Common myeloid progenitor, CD34-positive (primary cell): ENCODE measurements at regions not wholly inside any gene's neighbourhood (a gene's known extent, or its start where the extent isn't known, plus 50 kb on each side); places are given as distances from the start of the nearest gene placed in this dataset.

ENCODE experiments used
- CTCF ChIA-PET: fragments of 350-600 bp; sonication (Branson Sonifier 250); formaldehyde crosslinking; loops from one replicate; lab custom pipeline; 2021; ENCODE audit warnings: antibody characterized with exemption; lab: Charles Lee
- POLR2A ChIA-PET: fragments of 350-600 bp; sonication (Branson Sonifier 250); formaldehyde crosslinking; loops from one replicate; lab custom pipeline; 2021; ENCODE audit warnings: antibody characterized with exemption; lab: Charles Lee
- DNase-seq, 3 donors: peaks; one replicate each; pipeline versions ENCODE4 v3.0.0 to v3.0.0-alpha.2; 2013
- H3K27ac ChIP-seq, 2 experiments: 1 replicate in 1 of 2; 2 replicates in 1 of 2; pipeline ENCODE4 v1.7.0; 2013; ENCODE audit warnings: inconsistent platforms in 2 of 2, low read length in 2 of 2, mild to moderate bottlenecking in 2 of 2, low read depth in 1 of 2, moderate library complexity in 1 of 2; ENCODE audit not compliant: severe bottlenecking in 2 of 2, insufficient read depth in 1 of 2, poor library complexity in 1 of 2
- H3K27me3 ChIP-seq, 5 experiments: replicated peaks in 2 of 5; 1 replicate in 3 of 5; 2 replicates in 2 of 5; pipeline versions ENCODE4 v1.6.1 to v1.7.0; 2013; ENCODE audit warnings: low read length in 4 of 5, mild to moderate bottlenecking in 2 of 5, moderate library complexity in 2 of 5, inconsistent platforms in 1 of 5; ENCODE audit not compliant: insufficient read depth in 5 of 5, control insufficient read depth in 4 of 5
- H3K36me3 ChIP-seq, 4 experiments: 1 replicate in 2 of 4; 2 replicates in 2 of 4; pipeline versions ENCODE4 v1.6.1 to v1.7.0; 2013; ENCODE audit warnings: low read length in 3 of 4, control low read depth in 1 of 4, mild to moderate bottlenecking in 1 of 4; ENCODE audit not compliant: control insufficient read depth in 4 of 4, insufficient read depth in 4 of 4
- H3K4me1 ChIP-seq, 4 experiments: 1 replicate in 3 of 4; 2 replicates in 1 of 4; pipeline versions ENCODE4 v1.6.1 to v1.7.1; 2013; ENCODE audit warnings: low read length in 3 of 4, mild to moderate bottlenecking in 3 of 4, control low read depth in 1 of 4, inconsistent platforms in 1 of 4, moderate library complexity in 1 of 4; ENCODE audit not compliant: control insufficient read depth in 4 of 4, insufficient read depth in 4 of 4; ENCODE audit errors: control extremely low read depth in 1 of 4
- H3K4me3 ChIP-seq, 7 experiments: 1 replicate in 4 of 7; 2 replicates in 3 of 7; pipeline versions ENCODE4 v1.5.1 to v1.7.0; 2013; ENCODE audit warnings: mild to moderate bottlenecking in 7 of 7, low read length in 6 of 7, moderate library complexity in 6 of 7, inconsistent platforms in 2 of 7, low read depth in 2 of 7, control low read depth in 1 of 7; ENCODE audit not compliant: insufficient read depth in 4 of 7, control insufficient read depth in 1 of 7; ENCODE audit errors: extremely low read depth in 1 of 7
- H3K9me3 ChIP-seq, 5 experiments: 1 replicate in 4 of 5; 2 replicates in 1 of 5; pipeline versions ENCODE4 v1.6.1 to v1.7.1; 2013; ENCODE audit warnings: low read length in 4 of 5, mild to moderate bottlenecking in 2 of 5, inconsistent platforms in 1 of 5, low read depth in 1 of 5, moderate library complexity in 1 of 5; ENCODE audit not compliant: control insufficient read depth in 4 of 5, insufficient read depth in 2 of 5; ENCODE audit errors: control extremely low read depth in 1 of 5
- WGBS: methylation state at CpG from one replicate; pipeline ENCODE4 v1.1.5; 2013; ENCODE audit not compliant: insufficient coverage; 5-methylcytosine and 5-hydroxymethylcytosine counted together

DNA sequence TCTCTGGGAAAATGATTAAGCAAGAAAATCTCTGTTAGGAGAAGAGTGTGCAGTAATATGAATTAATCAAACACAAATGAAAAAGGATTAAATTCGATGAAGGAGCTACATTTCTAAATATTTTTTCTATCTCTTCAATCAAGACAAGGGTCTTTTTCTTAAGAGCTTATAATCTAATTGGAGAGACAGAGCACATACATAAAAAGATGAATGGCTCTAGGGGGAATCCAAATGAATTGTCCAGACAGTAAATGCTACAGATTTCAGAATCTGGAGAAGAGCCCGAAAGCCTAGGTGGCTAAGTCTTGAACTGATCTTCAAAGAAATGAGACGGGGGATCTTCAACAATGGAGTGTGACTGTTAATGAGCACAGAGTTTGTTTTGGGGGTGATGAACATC, 723.6 kb downstream of the UTRN start:
- WGBS, result 75% methylated on average over 1 of the region's 3 CpGs

DNA sequence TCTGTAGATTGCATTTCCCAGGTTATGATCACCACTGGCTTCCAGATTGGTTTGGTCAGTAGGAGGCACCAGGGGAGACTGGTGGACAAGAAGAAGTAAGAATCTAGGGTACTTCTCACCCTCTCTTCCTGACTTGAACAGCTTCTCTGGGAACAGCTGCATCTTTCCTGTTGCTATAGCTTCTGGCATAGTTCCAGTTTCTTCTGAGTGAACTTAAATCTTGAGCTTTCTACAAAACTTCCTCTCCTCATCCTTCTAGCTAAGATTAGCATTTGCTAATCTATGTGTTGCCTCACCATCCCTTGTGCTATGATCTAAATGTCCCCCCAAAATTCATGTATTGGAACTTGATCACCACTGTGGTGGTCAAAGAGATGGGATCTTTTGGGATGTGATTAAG, 724.6 kb downstream of the UTRN start:
- Histone ChIP-seq H3K36me3 (no peaks in the 10 kb centered on the region), H3K9me3 (no peaks in the 10 kb centered on the region), H3K27me3 (no peaks in the 10 kb centered on the region), H3K4me1 (no peaks in the 10 kb centered on the region), H3K27ac (no peak overlapping the region), H3K4me3 (no peak overlapping the region)
- CTCF ChIA-PET, result interaction anchor here (1.0 kb wide), 1 partner anchor 18 kb away, joined by 3 read pairs; no protein-coding TSS in a partner anchor
- POLR2A ChIA-PET, result no interaction called here
- no peak for DNase-seq

More for the DNA sequence above, 723.6 kb downstream of the UTRN start:
- H3K4me1 ChIP-seq, result no peaks in the 10 kb centered on the region
- H3K9me3 ChIP-seq, result no peaks in the 10 kb centered on the region
- ChIA-PET POLR2A (no interaction called here), CTCF (interaction anchor here (1.0 kb wide), 1 partner anchor 19 kb away, joined by 3 read pairs; no protein-coding TSS in a partner anchor)
- H3K27me3 ChIP-seq, result no peaks in the 10 kb centered on the region
- no peak for DNase-seq
- H3K4me3 ChIP-seq, result no peak overlapping the region
- no peak overlapping the region for H3K27ac ChIP-seq
- H3K36me3 ChIP-seq, result no peaks in the 10 kb centered on the region

DNA sequence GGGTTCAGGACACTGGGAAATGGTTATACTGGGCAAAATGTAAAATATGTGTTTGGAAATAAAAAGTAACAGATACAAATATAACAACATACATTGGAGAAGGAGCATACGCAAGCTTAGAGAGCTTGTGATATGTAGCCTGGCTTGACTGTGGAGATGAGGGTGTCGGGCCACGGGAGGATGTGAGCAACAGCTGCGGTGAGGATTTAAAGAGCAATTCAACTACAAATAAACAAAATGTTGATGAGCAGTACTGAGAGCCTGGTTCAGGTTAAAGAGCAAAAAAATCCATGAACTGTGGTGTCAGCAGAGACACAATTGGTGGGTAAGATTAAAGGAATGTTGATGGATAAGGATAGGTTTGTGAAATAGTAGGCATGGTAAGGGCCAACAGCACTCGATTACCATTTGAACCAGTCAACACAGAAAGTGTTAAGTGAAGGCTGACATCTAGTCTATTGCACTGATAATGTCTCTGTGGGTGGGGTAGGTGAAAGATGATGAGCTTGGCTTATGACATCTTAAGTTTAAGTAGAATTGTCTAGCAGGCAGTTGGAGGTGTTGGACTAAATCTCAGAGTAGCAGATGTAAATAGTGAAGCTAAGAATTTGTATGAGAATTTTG, 723.2 kb downstream of the EPM2A start:
- Histone ChIP-seq H3K27me3 (no peaks in the 10 kb centered on the region), H3K27ac (no peak overlapping the region), H3K36me3 (no peaks in the 10 kb centered on the region), H3K4me1 (peaks cover 0 to 4% (median 0%) of the 10 kb centered on the region in 4 experiments), H3K9me3 (no peaks in the 10 kb centered on the region), H3K4me3 (no peak overlapping the region)
- WGBS, result 80% methylated on average over 1 of the region's 5 CpGs
- no peak for DNase-seq
- POLR2A ChIA-PET, result no interaction called here
- CTCF ChIA-PET, result no interaction called here

DNA sequence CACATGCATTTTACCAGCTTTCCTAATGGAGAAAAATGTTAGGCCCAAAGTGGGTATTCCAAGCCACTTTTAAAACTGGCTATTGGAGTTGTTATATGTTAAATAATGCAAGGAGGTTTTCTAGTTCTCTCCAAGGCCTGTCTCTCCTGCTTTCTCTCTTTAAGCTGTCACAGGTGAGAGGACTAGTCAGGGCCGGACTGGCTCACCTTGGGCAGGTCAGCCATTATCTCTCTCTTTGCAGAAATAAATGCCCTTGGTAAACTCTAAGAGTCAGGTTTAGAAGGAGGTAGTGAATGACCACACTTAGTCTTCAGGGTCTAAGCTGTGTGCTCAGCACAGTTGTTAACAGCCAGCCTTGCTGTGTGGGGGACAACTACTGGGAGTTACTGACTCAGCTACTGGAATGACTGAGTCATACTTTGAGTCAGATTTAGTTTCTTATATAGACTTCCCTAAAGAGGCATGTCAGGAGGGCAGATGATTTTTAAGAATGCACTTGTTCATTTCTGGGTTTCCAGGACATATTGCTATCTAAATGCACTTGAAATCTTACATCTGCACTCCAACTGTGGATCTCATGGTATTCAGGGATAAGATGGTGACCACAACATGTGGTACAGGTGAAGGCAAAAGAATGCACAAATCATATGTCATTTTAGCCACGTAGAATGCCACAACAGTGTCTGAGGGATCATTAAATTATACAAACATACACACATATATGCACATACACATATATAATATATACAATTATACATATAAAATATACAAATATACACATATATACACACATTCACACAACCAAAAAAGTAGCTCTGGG, 719.4 kb downstream of the EPM2A start:
- Histone ChIP-seq H3K4me3 (no peak overlapping the region), H3K9me3 (no peaks in the 10 kb centered on the region), H3K27me3 (no peaks in the 10 kb centered on the region), H3K4me1 (peaks cover 0 to 4% (median 0%) of the 10 kb centered on the region in 4 experiments), H3K27ac (no peak overlapping the region), H3K36me3 (no peaks in the 10 kb centered on the region)
- 100% methylated on average over 1 of the region's 2 CpGs for WGBS
- ChIA-PET POLR2A (interaction anchor here (0.6 kb wide), 1 partner anchor 273 kb away, joined by 3 read pairs; no protein-coding TSS in a partner anchor), CTCF (no interaction called here)
- peak in 2 of 3 donors; percentile 46 to 48 for DNase-seq

DNA sequence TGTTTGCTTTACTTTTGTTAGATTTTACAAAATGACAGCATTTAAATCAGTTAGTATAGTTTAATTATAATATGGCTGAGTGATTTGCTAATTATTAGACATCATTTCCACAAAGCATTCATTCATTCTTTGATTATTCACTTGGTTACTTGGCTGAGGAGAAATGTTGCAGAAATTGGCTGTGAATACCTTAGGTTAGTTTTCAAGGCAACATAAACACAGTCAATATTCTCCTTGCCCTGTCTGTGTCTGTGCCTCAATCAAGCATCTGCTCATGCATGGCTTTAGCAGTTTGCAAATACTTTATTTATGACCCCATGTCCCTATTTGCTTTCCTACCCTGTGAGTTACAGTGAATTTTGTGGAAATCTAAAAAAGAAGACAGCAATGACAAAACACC, 718.3 kb downstream of the EPM2A start:
- POLR2A ChIA-PET, result no interaction called here

DNA sequence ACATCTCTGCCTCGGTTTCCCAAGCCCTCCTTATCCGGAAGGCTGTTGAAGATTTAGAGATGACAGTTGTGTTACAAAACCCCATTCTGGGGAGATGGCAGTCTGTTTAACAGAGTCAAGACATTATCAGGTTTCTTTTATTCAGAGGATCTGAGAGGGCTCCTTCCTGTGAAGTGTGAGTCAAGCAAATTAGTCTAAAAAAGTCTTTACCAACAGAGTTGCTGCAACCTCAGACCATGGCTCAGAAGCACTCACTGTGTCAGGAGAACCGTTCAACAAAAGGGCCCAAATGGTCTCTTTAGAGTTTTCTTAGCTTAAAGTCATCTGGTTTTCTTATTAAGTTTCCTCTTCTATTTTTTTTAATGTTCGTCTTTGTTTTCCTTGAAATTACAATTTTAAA, 717.8 kb downstream of the EPM2A start:
- CTCF ChIA-PET, result no interaction called here
- H3K4me3 ChIP-seq, result no peak overlapping the region
- H3K9me3 ChIP-seq, result no peaks in the 10 kb centered on the region
- H3K36me3 ChIP-seq, result no peaks in the 10 kb centered on the region
- POLR2A ChIA-PET, result no interaction called here
- H3K27ac ChIP-seq, result no peak overlapping the region
- H3K27me3 ChIP-seq, result no peaks in the 10 kb centered on the region
- DNase-seq, result no peak
- 100% methylated on average over 2 of the region's 4 CpGs for WGBS
- H3K4me1 ChIP-seq, result peaks cover 0 to 4% (median 0%) of the 10 kb centered on the region in 4 experiments

More for the DNA sequence above, 718.3 kb downstream of the EPM2A start:
- no peaks in the 10 kb centered on the region for H3K36me3 ChIP-seq
- CTCF ChIA-PET, result no interaction called here
- DNase-seq, result no peak
- peaks cover 0 to 4% (median 0%) of the 10 kb centered on the region in 4 experiments for H3K4me1 ChIP-seq
- no peaks in the 10 kb centered on the region for H3K27me3 ChIP-seq
- H3K9me3 ChIP-seq, result no peaks in the 10 kb centered on the region
- H3K4me3 ChIP-seq, result no peak overlapping the region
- H3K27ac ChIP-seq, result no peak overlapping the region

DNA sequence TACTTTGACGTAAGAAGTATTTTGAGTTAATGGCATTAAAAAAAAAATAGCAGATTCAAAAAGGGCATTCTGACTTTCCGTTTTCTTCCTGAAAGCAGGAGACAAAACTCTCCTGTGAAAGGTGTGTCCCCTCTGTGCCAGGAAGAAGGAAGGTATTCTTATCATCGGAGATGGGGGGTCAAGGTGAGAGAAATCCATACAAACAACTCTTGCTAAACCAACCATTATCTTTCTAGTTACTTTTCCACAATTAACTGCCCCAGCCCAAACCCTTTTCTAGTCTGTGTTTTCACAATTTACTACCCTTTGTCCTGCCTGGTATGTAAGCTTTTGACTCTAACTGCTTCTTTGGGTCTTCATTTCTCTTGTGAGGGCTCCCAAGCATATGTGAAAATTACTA, 717.3 kb downstream of the EPM2A start:
- no peaks in the 10 kb centered on the region for H3K36me3 ChIP-seq
- ChIA-PET CTCF (no interaction called here), POLR2A (no interaction called here)
- no peak overlapping the region for H3K4me3 ChIP-seq
- no peaks in the 10 kb centered on the region for H3K9me3 ChIP-seq
- H3K4me1 ChIP-seq, result peaks cover 0 to 4% (median 0%) of the 10 kb centered on the region in 4 experiments
- 100% methylated on average over 2 of the region's 3 CpGs for WGBS
- no peak for DNase-seq
- no peak overlapping the region for H3K27ac ChIP-seq
- H3K27me3 ChIP-seq, result no peaks in the 10 kb centered on the region
